Inflammatory macrophage treated with lipopolysaccharide for 4 hours (primary cell): ENCODE measurements at regions not wholly inside any gene's neighbourhood (a gene's known extent, or its start where the extent isn't known, plus 50 kb on each side); places are given as distances from the start of the nearest gene placed in this dataset.
"Not testable (repeated sequence)": the region's sequence is repeated elsewhere in the genome, so short reads cannot be mapped to it uniquely, and the experiment has no call there.

Experiments
- DNase-seq: peaks from one replicate; pipeline ENCODE4 v3.0.0-alpha.2; 2020

DNA sequence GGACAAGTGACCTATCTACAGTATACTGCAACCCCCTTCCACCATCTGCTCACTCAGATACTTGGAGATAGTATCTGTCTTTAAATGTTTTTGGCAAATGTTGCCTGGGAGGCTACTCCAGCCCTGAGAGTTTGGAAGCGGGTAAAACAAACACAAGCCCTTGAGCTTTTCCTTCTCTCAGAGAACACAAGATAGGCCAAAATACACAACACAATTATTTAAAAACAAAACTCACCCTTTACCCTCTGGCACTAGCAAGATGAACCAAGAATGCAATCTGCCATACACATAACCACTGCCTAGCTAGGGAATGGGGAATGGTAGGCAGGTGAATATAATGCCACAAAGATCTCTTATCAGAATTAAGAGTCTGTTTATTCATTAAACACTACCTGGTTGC is 324.7 kb upstream of the FAM47C start:
- no peak for DNase-seq

DNA sequence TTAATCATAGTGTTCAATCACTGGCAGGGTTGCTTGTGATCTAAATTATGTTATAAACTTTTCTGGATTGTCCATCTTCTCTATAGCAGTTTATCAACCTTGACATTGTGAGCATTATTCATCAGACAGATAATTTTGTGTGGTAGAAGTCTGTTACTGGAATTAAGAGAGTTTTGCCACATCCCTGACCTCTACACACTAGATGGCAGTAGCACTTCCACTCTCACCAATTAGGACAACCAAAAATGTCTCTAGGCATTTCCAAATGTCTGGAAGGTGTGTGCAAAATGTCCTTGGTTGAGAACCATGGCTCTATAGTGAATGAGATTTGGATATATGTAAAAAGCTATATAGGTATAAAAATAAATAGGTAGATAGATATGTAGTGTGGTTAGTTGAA is 324.1 kb upstream of the FAM47C start:
- DNase-seq, result no peak

DNA sequence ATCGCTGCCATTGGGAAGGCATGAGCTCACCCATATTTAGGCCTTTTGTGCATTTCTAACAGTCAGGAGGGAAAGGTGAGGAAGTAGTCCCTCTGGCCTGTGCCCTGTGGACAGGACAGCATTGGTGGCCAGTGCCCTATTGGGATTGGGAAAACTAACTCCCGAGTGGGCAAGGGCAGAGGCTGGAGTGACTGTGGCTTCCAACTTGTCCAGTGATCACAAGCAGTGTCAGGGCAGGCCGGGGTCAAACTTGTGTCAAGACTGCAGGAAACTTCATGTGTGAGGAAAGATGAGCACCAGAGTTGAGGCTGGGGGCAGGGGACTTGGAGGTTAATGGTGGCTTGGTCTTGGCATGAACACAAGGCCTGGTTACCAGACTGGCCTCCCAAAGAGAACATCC is 286.2 kb upstream of the FAM47C start:
- DNase-seq, result no peak

DNA sequence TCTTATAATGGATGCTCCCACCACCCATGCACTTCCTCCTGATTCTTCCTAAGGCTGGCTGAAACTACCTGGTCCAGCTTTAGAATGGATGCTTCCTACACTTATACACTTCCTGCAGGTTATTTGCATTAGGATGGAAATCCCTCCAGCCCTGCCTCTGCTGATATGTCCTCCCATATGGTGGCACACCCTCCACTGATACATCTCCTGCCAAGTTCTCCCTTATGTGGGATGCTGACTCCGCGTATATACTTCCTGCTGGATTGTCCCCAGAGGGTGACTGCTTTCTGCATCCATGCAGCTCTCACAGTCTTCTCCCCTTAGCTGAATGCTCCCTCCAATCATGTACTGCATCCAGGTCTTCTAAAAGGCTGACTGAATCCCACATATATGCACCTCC is 254.6 kb upstream of the FAM47C start:
- DNase-seq, result no peak

DNA sequence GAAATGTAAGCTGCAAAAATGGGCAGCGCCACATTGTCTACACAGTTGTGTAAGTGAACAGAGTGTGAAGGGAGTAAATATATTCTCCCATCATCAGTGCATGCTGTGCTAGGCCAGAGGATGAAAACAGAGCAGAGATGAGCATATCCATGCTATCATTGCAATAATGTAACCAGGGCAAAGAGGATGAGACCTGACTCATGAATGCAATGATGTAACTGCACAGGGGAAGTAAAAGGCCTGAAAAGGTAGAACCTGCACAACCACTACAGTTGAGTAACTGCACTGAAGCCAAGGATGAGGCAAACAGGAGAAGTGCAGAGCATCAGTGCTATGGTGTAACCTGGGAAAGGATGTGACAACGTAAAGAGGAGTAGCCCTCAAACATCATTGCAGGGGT is 220.4 kb upstream of the FAM47C start:
- no peak for DNase-seq

DNA sequence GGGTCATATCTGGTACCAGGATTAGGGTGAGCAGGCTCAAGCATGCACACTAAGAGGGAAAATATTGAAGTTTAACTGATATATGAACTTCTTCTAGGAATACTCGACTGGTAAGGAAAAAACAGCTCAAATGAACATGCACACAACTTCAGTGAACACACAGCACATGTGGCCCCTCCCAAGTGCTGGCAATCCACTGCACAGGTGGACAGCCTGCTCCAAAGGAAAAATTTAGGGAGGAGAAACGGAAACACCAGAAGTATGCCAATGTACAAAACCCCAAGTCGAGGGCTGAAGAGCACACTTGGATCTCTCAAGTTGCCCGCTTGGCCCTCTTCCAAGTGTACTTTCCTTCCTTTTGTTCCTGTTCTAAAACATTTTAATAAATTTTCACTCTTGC is 205.0 kb upstream of the FAM47C start:
- DNase-seq, result no peak

DNA sequence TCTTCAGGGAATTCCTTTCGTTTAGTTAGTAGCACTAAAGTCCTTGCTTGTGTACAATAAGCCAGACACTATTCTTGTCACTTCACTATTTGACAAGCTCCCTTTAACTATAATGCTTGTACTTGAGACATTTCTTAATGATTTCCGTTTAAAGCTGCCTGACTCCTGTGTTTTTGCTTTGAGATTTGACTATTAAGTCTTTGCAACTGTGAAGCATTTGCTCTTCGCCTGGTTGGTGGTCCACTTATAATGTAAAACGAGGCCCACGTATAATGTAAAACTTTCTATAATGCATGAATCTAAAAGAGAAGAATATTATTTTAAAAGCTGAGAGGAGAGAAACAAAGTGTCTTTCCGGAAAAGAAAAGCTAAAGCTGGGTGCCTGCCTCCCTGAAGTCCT is 204.1 kb upstream of the FAM47C start:
- DNase-seq, result no peak

DNA sequence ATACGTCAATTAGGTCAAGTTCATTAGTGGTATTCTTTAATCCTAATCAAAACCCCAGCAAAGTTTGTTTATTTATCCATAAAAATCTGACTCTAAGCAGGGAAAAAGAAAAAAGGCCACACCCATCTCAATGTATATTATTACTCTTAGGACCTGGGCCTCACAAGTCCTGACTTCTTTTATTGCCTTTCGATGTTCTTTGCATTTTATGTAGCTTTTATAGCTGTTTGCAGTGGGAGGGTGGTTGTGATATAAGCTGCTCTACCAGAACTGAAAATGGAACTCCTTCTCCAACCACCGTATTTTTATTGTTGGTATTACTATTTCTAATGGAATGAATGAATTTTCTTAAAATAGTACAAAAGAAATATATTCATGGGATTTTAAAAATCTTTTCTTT is 163.3 kb upstream of the FAM47C start:
- no peak for DNase-seq

DNA sequence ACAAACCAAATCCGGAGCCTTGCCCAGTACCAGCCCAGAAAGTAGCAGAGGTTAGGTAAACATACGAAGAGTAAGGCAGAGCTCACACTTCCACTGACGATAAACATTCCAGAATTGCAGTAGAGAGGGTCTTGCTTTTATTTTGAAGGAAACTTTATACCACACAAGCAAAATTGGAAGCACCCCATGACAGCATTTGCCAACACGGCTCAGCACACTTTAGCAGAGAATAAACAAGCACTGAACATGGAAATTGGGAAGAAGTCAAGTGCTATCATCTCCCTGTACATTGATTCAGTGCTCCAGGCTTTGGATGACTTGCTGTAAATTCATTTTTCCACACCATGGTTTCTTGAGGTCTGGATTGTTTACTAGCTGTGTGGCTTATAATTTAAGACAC is 160.7 kb upstream of the FAM47C start:
- no peak for DNase-seq

DNA sequence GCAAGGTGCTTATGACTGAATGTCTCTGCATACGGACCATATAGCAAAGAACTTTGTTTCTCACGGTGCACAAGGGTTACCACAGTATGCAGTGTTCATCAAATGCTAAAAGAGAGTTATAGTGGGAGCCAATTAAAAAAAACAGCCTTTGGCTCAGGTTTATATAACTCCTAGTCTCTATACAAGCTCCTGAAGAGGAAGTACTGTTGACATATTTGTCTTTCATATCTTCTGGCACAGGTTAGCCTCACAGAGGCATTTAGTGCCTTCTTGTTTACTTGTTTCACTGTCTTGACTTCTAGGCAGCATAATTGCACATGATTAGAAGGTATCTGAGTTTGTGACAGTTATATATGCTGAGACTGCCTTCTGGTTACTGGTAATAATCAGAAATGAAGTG is 158.8 kb upstream of the FAM47C start:
- no peak for DNase-seq

DNA sequence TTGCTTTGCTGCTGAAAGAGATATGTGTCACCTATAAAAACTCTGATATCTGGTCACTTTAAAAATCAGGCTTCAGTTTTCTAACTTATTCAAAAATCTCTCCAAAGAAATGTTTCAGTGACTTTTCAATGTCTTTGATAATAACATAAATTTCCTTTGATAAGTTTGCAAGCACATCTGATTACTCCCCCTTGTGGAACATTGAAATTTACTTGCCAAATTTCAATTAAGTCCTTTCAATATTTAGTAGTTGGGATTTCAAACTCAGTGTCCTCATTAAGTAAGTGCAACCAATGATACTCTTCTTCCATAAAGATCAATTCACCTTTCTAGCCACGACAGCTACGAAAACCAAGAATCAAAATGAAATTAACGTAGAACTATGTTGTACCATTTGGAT is 151.3 kb upstream of the FAM47C start:
- DNase-seq, result no peak

DNA sequence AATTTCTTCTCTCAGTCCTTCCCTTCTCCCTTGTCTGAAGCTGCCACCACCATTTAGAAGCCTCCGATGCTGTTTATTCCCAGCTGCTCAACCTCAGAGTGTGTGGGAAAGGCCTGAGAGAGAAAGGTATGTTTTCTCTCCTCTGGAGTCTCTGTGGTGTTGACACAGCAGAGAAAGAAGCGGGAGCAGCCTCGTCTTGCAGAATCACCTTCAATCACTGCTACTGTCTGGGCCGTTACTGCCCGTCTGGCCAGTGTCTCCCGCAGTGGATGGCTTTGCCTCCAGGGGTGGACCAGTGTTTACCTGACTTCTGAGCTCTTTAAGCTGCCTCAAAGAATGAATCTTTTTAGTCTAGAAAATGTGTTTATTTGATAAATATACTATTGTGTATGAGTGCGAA is 148.9 kb upstream of the FAM47C start:
- DNase-seq, result no peak

DNA sequence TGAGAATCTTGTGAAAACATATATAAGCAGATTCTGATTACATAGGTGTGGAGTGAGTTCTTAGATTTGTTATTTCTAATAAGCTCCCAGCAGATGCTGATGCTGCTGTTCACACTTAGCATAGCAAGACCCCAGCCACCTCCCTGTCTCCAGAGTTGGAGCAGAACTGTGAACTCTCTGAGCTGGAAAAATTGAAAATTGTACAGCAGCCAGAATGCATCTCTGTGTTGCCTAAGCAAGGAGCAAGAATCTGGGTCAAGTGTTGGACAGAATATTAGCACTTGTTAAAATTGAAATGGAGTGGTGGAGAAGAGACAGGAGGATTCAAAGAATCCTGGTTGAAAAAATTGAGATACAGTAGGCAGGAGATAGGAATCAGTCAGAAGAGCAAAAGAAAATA is 146.6 kb upstream of the FAM47C start:
- DNase-seq, result no peak

DNA sequence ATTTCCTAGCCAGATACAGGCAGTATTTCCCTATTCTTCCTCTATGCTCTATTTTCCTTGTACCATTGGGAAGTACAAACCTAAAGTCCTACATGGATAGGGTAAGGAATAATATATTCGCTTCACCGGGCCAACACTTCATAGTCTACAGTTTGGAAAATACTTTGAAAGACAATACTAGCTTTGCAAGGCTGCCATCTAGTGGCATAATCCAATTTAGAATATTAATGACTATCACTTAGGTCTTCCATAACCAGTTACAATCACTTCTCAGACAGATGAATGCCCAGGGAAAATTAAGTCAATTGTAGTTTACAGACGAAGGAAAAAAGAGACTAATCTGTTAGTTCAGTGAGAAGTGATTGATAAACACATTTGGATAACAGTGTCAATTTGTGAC is 141.0 kb upstream of the FAM47C start:
- peak; percentile 2 for DNase-seq

DNA sequence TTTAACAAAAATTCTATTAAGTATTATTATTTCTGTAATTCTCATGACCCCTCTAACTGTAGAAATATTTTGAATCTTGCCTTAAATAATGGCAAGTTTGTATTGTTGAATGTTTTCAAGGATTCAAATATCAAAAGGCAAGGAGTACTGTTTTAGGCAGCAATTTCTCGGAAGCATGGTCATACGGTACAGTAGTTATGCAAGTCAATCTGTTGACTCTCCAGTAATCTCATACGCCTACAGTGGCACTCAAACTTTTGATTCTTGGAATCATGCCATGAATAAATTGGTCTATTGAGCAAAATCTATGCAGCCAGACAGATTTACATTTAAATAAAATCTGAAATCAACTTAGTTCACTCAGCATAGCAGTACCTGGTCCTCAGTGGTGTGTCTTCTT is 139.6 kb upstream of the FAM47C start:
- no peak for DNase-seq

DNA sequence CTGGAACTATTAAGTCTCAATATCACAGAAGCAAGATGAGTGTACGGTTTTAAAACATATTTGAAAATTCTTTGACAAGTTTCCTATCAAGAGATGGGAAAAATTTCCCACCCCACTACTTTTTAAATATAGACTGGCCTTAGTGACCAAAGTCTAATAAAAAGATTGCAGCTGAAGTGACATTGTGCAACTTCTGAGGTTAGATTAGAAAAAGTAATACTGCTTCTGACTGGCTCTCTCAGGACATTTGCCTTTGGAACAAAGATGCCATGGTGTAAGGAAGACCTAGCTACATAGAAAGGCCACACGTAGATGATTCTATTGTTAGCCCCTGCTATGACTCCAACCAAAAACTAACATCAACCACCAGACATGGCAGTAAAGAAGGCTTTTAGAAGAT is 138.7 kb upstream of the FAM47C start:
- DNase-seq, result no peak

DNA sequence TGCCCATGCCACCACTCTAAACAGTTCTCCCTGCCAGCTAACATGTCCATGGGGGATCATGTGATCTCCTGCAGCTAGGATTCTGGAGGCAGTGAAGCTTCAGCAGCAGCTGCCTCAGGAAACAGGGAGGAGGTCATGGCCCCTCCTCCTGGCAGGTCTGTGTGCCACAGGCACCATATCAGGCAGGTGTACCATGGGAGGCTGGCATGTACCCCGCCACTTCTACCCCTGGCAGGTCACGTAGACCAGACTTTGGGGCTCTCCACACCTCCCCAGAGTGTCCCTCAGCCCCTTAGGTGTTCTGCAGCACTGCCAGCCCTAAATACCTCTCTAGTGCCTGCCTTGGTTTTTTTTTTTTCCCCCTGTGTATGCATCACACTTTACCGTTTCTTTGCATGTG is 110.5 kb upstream of the FAM47C start:
- no peak for DNase-seq

DNA sequence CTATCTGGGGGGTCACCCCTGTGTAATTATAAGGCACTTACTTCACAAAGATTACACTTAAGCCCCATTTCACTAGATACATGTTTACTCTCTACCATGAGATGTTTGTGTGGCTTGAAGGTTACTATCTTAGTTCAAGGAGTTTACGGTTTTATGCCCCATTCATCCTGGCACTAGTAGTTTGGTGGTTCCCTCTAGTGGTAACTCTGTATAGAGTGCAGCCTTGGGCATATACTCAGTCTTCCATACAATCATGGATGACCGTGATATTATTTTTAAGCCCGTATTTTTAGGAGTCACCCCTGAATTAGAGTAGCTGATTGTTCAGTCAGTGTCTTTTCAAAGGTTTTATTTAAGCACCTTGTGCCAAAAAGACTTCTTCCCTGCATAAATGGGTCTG is 109.9 kb upstream of the FAM47C start:
- peak; percentile 0 for DNase-seq

DNA sequence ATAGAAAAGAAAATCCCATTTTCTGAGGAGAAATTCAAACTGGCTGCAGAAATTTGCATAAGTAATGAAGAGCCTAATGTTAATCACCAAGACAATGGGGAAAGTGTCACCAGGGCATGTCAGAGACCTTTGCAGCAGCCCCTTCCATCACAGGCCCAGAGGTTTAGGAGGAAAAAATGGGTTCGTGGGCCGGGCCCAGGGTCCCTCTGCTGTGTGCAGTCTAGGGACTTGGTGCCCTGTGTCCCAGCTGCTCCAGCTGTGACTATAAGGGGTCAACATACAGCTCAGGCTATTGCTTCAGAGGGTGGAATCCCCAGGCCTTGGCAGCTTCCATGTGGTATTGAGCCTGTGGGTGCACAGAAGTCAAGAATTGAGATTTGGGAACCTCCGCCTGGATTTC is 103.6 kb upstream of the FAM47C start:
- DNase-seq, result not testable (repeated sequence)

DNA sequence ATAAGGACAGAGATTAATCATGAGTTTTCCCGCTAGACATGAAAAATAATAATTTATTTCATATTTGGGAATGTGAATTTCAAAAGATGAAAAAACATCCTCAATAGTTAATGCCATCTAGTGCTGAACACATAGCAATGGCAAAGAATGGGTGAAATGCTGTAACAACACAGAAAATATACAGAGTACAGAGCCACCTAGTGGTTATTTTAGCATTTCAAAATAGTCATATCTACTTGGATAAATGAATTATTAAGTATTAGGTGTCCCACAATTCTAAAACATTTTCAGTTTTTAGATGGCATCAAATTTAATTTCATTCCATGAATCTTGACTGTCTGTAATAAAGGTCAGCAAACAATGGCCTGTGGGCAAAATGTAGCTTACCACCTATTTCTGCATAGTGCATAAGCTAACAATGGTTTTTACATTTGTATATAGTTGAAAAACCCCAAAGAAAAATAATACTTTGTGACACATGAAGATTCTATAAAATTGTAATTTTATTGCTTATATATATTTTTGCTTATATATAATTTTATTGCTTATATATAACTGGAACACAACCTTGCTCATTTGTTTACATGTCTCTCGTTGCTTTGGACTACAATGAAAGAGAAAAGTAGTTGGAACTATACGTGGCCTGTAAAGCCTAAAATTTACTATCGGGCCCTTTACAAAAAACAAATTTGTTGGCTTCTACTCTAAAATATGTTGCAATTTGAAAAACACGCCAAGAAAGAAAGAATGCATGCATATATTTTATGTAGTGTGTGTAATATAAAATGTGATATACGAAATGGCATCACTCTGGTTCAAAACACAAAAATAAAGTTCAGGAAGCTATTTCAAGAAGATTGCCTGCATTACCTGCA is 99.1 kb upstream of the FAM47C start:
- peak; percentile 1 for DNase-seq

DNA sequence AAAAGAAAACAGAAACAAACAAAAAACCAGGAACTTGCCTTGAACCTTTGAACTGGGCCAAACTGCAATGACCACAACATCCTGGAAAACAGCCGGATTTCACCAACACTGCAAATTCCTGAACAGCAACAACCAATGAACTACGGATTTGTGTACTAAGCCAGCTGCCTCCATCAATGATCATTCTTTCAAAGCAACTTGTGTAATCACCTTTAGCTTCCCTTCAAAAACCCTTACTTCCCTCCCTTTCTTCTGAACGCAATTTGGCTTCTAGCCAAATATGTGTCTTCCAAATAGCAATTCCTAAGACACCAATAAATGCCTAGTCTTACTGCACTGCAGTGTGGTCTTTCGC is 98.5 kb upstream of the FAM47C start:
- DNase-seq, result no peak

DNA sequence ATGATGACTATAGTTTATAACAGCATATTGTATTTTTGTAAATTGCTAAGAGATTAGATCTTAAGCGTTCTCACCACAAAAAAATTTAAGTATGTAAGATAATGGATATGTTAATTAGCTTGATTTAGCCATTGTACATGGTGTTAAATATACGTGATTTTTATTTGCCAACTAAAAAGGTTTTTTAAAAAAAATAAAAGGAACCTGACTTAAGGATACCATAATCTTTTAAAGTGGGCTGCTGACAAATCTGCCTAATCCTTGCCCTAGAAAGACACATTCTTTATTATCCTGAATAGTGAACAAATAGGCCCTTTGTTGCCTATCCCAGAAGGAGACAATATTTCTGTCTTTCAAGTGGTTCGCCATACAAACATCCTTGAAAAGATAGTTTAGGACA is 94.6 kb upstream of the FAM47C start:
- DNase-seq, result no peak

DNA sequence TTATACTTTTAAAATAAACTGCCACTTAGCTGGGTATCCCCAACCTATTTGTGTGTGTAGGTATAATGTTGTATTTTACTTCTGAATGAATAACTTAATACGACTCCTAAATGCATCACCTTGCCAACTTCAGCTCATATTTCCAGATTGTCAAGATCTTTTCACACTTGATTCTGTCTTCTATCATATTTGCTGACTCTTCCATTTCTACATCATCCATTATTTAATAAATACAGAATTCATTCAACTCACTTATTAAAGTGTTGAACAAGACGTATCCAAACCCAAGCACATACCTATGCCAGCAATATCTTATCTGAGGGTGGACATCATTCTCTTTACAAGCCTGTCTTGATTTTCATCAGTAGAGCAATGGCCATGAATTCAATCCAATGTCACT is 91.2 kb upstream of the FAM47C start:
- no peak for DNase-seq

DNA sequence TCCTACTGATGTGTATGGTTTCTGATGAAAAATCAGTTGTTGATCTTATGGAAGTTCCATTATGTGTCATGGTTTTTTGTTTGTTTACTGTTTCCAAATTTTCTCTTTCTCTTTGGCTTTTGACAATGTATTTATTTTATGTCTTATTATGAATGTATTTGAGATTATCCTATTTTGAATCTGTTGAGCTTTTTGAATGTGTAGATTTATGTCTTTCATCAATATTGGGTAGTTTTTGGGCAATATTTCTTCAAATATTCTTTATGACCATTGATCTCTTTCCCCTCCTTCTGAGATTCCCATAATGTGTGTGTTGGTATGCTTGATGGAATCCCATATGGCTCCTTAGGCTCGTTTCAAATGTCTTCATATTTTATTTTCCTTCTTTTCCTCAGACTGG is 80.5 kb upstream of the FAM47C start:
- DNase-seq, result no peak

DNA sequence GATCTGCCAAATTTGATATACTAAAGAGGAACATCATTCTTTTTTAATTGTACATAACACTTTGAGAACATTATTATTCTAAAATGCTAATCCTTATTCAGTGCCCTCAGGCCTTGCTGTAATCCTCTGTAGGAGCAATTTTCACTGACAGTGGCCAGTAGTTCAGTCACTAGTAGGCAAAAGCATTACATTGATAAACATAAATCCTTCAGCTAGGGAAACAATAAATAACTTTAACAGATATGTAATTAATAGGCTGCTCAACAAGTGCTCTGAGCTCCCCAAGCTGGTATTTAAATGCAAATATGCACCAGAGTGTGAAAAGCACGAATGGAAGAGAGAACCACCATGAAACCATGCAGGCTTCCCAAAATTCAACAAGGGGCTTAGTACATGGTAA is 77.7 kb upstream of the FAM47C start:
- DNase-seq, result no peak

DNA sequence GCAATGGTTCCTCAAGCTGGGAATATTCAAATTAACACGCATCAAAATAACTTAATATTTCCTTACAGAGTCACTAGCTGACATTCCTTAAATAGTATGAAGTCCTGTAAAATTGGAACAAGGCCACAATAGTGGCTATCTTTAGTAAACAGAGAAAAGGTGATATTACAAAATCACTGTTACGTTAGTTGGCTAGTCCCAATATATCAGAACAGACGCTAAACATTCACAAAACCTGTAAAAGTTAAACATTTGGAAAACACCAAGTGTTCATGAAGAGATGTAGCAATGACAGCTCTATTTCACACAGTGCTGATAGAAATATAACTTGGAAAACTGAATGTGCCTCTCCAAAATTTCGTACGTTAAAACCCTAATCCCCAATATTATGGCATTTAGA is 61.0 kb upstream of the FAM47C start:
- DNase-seq, result no peak
